Type B pancreatic cell (in vitro differentiated cells): ENCODE measurements at regions not wholly inside any gene's neighbourhood (a gene's known extent, or its start where the extent isn't known, plus 50 kb on each side); places are given as distances from the start of the nearest gene placed in this dataset.

Source experiments
- DNase-seq: peaks from one replicate; pipeline ENCODE4 v3.0.0; 2021; ENCODE audit warnings: mixed read lengths; ENCODE audit not compliant: unreplicated experiment; ENCODE audit errors: extremely low spot score
- H3K27ac Mint-ChIP-seq: 2 replicates; pipeline ENCODE4 v1.8.0; 2021; ENCODE audit warnings: mild to moderate bottlenecking, mixed read lengths
- H3K27me3 Mint-ChIP-seq: 2 replicates; pipeline ENCODE4 v1.8.0; 2021; ENCODE audit warnings: mixed read lengths
- H3K36me3 Mint-ChIP-seq: 2 replicates; pipeline ENCODE4 v1.8.0; 2021; ENCODE audit warnings: mixed read lengths
- H3K4me1 Mint-ChIP-seq: one replicate; pipeline ENCODE4 v1.8.0; 2021; ENCODE audit warnings: mixed read lengths; ENCODE audit not compliant: unreplicated experiment
- H3K4me3 Mint-ChIP-seq: 2 replicates; pipeline ENCODE4 v1.8.0; 2021; ENCODE audit warnings: mild to moderate bottlenecking, mixed read lengths
- H3K9me3 Mint-ChIP-seq: 2 replicates; pipeline ENCODE4 v1.8.0; 2021; ENCODE audit warnings: mixed read lengths
- CTCF ChIP-seq: fragments of 200-600 bp; sonication (generic); conservative IDR thresholded peaks from 2 replicates; pipeline ENCODE4 v1.5.0; 2021; ENCODE audit warnings: antibody characterized with exemption, mild to moderate bottlenecking

GRCh38 chr3:107432013-107432515 lies 54.8 kb downstream of the CCDC54 start:
- Mint-ChIP-seq H3K4me1 (peaks cover 22% of the 10 kb centered on the region), H3K9me3 (no peaks in the 10 kb centered on the region), H3K4me3 (peak overlapping the region; percentile 97), H3K36me3 (no peaks in the 10 kb centered on the region), H3K27ac (peak overlapping the region; percentile 90), H3K27me3 (peaks cover 22% of the 10 kb centered on the region)
- TF ChIP-seq CTCF = peak; percentile 54
- DNase-seq = no peak

- Mint-ChIP-seq H3K27me3 (peaks cover 22% of the 10 kb centered on the region), H3K36me3 (no peaks in the 10 kb centered on the region), H3K4me3 (peak overlapping the region; percentile 97), H3K27ac (peak overlapping the region; percentile 90), H3K4me1 (peaks cover 22% of the 10 kb centered on the region), H3K9me3 (no peaks in the 10 kb centered on the region)
- DNase-seq = no peak
- TF ChIP-seq CTCF = no peak
These were observed 55.4 kb downstream of the CCDC54 start for GRCh38 chr3:107432646-107433045.

- Mint-ChIP-seq H3K9me3 (no peaks in the 10 kb centered on the region), H3K4me3 (no peak overlapping the region), H3K36me3 (no peaks in the 10 kb centered on the region), H3K27ac (no peak overlapping the region), H3K4me1 (peaks cover 11% of the 10 kb centered on the region), H3K27me3 (peaks cover 11% of the 10 kb centered on the region)
- TF ChIP-seq CTCF = no peak
- DNase-seq = no peak
These were observed 58.8 kb downstream of the CCDC54 start for GRCh38 chr3:107436029-107436428.

GRCh38 chr3:107438671-107439070 lies 61.4 kb downstream of the CCDC54 start:
- Mint-ChIP-seq H3K4me3 (no peak overlapping the region), H3K27me3 (peaks cover 2% of the 10 kb centered on the region), H3K36me3 (no peaks in the 10 kb centered on the region), H3K27ac (no peak overlapping the region), H3K9me3 (no peaks in the 10 kb centered on the region), H3K4me1 (no peaks in the 10 kb centered on the region)
- TF ChIP-seq CTCF = no peak
- DNase-seq = no peak

GRCh38 chr3:107441617-107442016 lies 64.4 kb downstream of the CCDC54 start:
- no peak for DNase-seq
- Mint-ChIP-seq H3K27me3 (peaks cover 2% of the 10 kb centered on the region), H3K4me1 (no peaks in the 10 kb centered on the region), H3K36me3 (no peaks in the 10 kb centered on the region), H3K9me3 (no peaks in the 10 kb centered on the region), H3K27ac (no peak overlapping the region), H3K4me3 (no peak overlapping the region)
- TF ChIP-seq CTCF = no peak

GRCh38 chr3:107443461-107443860 lies 66.2 kb downstream of the CCDC54 start:
- Mint-ChIP-seq H3K27me3 (no peaks in the 10 kb centered on the region), H3K4me3 (no peak overlapping the region), H3K36me3 (no peaks in the 10 kb centered on the region), H3K9me3 (no peaks in the 10 kb centered on the region), H3K4me1 (no peaks in the 10 kb centered on the region), H3K27ac (no peak overlapping the region)
- no peak for DNase-seq
- no peak for TF ChIP-seq CTCF
